Tibial nerve (tissue), 4 donors: ENCODE measurements at regions not wholly inside any gene's neighbourhood (a gene's known extent, or its start where the extent isn't known, plus 50 kb on each side); places are given as distances from the start of the nearest gene placed in this dataset.

Experiments
- DNase-seq, 2 donors: peaks; one replicate each; pipeline ENCODE4 v3.0.0-alpha.2; 2019; ENCODE audit warnings: low spot score in 2 of 2
- H3K27ac ChIP-seq, 4 donors: fragments of 200-600 bp; sonication (generic) in 3 of 4; one replicate each; pipeline ENCODE4 v1.5.1; 2017 to 2019; ENCODE audit warnings: mild to moderate bottlenecking in 1 of 4
- H3K27me3 ChIP-seq, 2 donors: fragments of 200-600 bp; sonication (generic) in 1 of 2; one replicate each; pipeline versions ENCODE4 v1.5.1 to v1.6.0; 2017 to 2019
- H3K36me3 ChIP-seq, 3 donors: fragments of 200-600 bp; sonication (generic); one replicate each; pipeline ENCODE4 v1.5.1; 2018 to 2019
- H3K4me1 ChIP-seq, 4 donors: fragments of 200-600 bp; sonication (generic) in 3 of 4; one replicate each; pipeline ENCODE4 v1.5.1; 2017 to 2019
- H3K4me3 ChIP-seq, 4 donors: fragments of 200-600 bp; sonication (generic) in 3 of 4; one replicate each; pipeline ENCODE4 v1.5.1; 2017 to 2019; ENCODE audit warnings: mild to moderate bottlenecking in 1 of 4, moderate library complexity in 1 of 4
- H3K9me3 ChIP-seq, 4 donors: fragments of 200-600 bp; sonication (generic) in 3 of 4; one replicate each; pipeline ENCODE4 v1.5.1; 2017 to 2019
- EP300 ChIP-seq, 2 donors: sonication (generic); formaldehyde crosslinking; IDR thresholded peaks; one replicate each; pipeline ENCODE4 v1.6.1; 2017; ENCODE audit warnings: antibody characterized with exemption in 2 of 2, mild to moderate bottlenecking in 1 of 2
- POLR2A ChIP-seq, 2 donors: fragments of 450-650 bp; IDR thresholded peaks; one replicate each; pipeline ENCODE4 v1.6.1; 2017; ENCODE audit warnings: antibody characterized with exemption in 2 of 2, mild to moderate bottlenecking in 2 of 2, moderate library complexity in 2 of 2
- WGBS, 2 donors: methylation state at CpG; one replicate each; pipeline ENCODE4 v1.1.5; 2018; 5-methylcytosine and 5-hydroxymethylcytosine counted together
- TF ChIP-seq, protein P1 (sequence below), 5 experiments: fragments of 200-600 bp in 3 of 5; fragments of 450-650 bp in 2 of 5; sonication (generic) in 3 of 5; IDR thresholded peaks; one replicate each; pipeline ENCODE4 v1.5.1; 2016 to 2019; ENCODE audit warnings: antibody characterized with exemption in 5 of 5, mild to moderate bottlenecking in 3 of 5, moderate library complexity in 2 of 5

DNA sequence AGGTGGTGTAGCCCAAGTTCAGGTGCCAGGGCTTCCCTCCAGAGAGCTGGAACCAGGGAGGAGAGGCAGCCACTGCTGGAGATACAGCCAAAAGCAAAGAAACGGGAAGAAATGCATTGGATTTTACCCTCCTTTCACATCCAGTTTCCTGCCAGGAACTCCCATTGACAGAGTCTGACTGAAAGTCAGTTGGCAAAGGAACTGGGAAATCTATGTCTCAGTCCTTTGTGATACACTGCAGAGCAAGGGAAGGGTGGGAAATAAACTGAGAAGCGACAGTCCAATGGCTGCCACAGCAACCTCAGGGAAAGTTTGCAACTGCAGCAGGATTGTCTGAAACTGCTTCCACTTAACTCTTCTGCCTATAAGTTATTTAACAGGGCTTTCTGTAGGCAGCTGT is 142.6 kb downstream of the SATB1 start:
- Histone ChIP-seq H3K27me3 (no peaks in the 10 kb centered on the region), H3K4me3 (no peak overlapping the region), H3K36me3 (no peaks in the 10 kb centered on the region), H3K27ac (no peak overlapping the region), H3K9me3 (no peaks in the 10 kb centered on the region), H3K4me1 (no peaks in the 10 kb centered on the region)
- TF ChIP-seq, protein P1, sequence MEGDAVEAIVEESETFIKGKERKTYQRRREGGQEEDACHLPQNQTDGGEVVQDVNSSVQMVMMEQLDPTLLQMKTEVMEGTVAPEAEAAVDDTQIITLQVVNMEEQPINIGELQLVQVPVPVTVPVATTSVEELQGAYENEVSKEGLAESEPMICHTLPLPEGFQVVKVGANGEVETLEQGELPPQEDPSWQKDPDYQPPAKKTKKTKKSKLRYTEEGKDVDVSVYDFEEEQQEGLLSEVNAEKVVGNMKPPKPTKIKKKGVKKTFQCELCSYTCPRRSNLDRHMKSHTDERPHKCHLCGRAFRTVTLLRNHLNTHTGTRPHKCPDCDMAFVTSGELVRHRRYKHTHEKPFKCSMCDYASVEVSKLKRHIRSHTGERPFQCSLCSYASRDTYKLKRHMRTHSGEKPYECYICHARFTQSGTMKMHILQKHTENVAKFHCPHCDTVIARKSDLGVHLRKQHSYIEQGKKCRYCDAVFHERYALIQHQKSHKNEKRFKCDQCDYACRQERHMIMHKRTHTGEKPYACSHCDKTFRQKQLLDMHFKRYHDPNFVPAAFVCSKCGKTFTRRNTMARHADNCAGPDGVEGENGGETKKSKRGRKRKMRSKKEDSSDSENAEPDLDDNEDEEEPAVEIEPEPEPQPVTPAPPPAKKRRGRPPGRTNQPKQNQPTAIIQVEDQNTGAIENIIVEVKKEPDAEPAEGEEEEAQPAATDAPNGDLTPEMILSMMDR (IDR thresholded peaks at IDR 0.05): no peak
- TF ChIP-seq EP300 (IDR thresholded peaks at IDR 0.05) (no peak), POLR2A (IDR thresholded peaks at IDR 0.05) (no peak)
- no peak for DNase-seq
- WGBS, 2 donors: 34 to 65% methylated on average over 2 of the region's 2 CpGs

DNA sequence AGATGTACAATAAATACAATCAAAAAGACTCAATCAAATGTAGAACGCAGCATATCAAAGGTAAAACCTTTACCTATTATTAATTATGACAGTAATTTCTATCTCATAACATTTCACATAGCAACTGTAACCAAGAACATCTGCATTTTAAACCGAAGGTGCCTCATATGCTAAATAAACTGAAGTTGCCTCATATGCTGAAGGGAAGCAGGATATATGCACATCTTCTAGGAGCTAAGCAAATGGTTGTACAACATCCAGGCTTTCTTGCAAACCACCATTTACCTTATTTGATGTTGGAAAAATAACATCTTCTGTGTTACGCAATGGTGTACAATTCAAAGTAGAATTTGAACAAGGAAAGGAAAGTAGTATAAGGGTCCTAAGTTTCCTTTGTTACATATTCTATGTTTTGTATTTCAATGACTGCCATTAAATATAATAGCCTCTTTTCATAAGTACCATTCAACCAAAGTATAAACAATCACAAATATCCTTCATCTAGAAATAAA is 145.9 kb downstream of the SATB1 start:
- no peaks in the 10 kb centered on the region for H3K9me3 ChIP-seq
- 76 to 86% methylated on average over 3 of the region's 3 CpGs for WGBS, 2 donors
- no peaks in the 10 kb centered on the region for H3K4me1 ChIP-seq
- DNase-seq: no peak
- TF ChIP-seq, protein P1 (IDR thresholded peaks at IDR 0.05): no peak
- TF ChIP-seq POLR2A (IDR thresholded peaks at IDR 0.05): no peak
- no peak for TF ChIP-seq EP300 (IDR thresholded peaks at IDR 0.05)
- H3K36me3 ChIP-seq: no peaks in the 10 kb centered on the region
- no peak overlapping the region for H3K27ac ChIP-seq
- H3K4me3 ChIP-seq: no peak overlapping the region
- no peaks in the 10 kb centered on the region for H3K27me3 ChIP-seq

DNA sequence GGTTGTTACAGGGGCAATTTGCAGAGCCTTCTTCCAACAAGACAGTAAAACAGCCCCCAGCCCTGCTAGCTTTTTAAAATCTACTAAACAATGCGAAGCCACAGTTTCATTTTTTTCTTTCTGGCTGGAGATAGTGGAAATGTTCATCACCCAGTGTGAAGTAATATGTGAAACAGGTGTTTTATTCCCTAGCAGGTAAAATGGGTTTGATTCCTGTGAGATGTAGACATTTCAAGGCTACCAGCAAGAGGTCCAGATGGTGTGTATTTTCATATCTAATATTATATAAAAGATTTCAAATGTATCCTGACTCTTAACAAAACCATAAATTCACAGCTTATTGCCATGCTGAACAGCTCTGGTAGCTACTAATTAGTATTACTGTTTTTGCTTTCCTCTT is 160.3 kb downstream of the SATB1 start:
- no peaks in the 10 kb centered on the region for H3K9me3 ChIP-seq
- WGBS, 2 donors: 86 to 91% methylated on average over 1 of the region's 1 CpG
- H3K4me3 ChIP-seq: no peak overlapping the region
- no peak for DNase-seq
- no peaks in the 10 kb centered on the region for H3K4me1 ChIP-seq
- no peaks in the 10 kb centered on the region for H3K36me3 ChIP-seq
- no peak overlapping the region for H3K27ac ChIP-seq
- H3K27me3 ChIP-seq: no peaks in the 10 kb centered on the region
- TF ChIP-seq, protein P1 (IDR thresholded peaks at IDR 0.05): no peak
- TF ChIP-seq POLR2A (IDR thresholded peaks at IDR 0.05): no peak
- TF ChIP-seq EP300 (IDR thresholded peaks at IDR 0.05): no peak

DNA sequence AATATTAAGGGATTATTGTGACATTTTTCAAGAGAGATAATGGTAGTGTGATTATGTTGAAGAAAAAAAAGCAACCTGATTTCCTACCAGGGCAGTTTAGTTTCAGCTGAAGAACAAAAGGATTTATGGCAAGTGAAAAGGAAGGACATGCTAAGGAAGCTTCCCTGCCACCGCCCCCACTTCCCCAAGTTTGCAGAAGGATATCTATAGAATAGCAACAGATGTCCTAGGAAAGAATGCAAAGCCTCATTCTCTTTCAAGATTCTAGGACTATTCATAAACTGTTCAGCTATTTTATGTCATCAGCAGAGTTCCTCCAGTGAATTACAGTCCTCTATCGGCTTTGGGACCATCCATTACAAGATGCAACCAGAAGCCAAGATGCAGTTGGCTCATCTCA is 160.8 kb downstream of the SATB1 start:
- no peak for DNase-seq
- Histone ChIP-seq H3K4me1 (no peaks in the 10 kb centered on the region), H3K9me3 (no peaks in the 10 kb centered on the region), H3K27me3 (no peaks in the 10 kb centered on the region), H3K27ac (no peak overlapping the region), H3K36me3 (no peaks in the 10 kb centered on the region), H3K4me3 (no peak overlapping the region)
- TF ChIP-seq POLR2A (IDR thresholded peaks at IDR 0.05) (no peak), EP300 (IDR thresholded peaks at IDR 0.05) (no peak)
- TF ChIP-seq, protein P1 (IDR thresholded peaks at IDR 0.05): no peak
- 22 to 48% methylated on average over 2 of the region's 2 CpGs for WGBS, 2 donors

DNA sequence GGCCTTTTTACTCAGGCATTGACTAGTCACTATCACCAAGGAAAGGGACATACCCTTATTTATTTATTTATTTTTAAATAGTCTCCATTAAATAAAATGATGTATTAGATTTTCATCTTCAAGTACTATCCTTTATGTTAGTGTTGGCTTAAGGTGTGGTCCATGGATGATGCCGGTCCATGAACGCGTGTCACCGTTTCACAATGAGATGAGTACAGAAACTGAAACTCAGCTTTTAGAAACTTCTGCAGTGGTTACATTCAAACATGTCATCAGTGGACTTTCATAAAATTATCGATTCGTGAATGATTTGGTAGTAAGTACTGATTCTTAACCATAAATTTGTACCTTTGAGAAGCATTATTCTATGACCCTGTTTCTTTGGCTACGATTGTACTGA is 166.6 kb downstream of the SATB1 start:
- H3K27me3 ChIP-seq: no peaks in the 10 kb centered on the region
- no peak overlapping the region for H3K4me3 ChIP-seq
- H3K27ac ChIP-seq: no peak overlapping the region
- no peak for DNase-seq
- no peaks in the 10 kb centered on the region for H3K4me1 ChIP-seq
- TF ChIP-seq POLR2A (IDR thresholded peaks at IDR 0.05) (no peak), EP300 (IDR thresholded peaks at IDR 0.05) (no peak)
- TF ChIP-seq, protein P1 (IDR thresholded peaks at IDR 0.05): no peak
- no peaks in the 10 kb centered on the region for H3K9me3 ChIP-seq
- no peaks in the 10 kb centered on the region for H3K36me3 ChIP-seq
- 89 to 95% methylated on average over 7 of the region's 7 CpGs for WGBS, 2 donors
